Esophagus squamous epithelium (tissue), 4 donors: ENCODE measurements at regions not wholly inside any gene's neighbourhood (a gene's known extent, or its start where the extent isn't known, plus 50 kb on each side); places are given as distances from the start of the nearest gene placed in this dataset.

Experiments
- POLR2A ChIP-seq, 4 donors: fragments of 450-650 bp; IDR thresholded peaks; one replicate each; pipeline ENCODE4 v1.6.1; 2017; ENCODE audit warnings: antibody characterized with exemption in 4 of 4, mild to moderate bottlenecking in 4 of 4, moderate library complexity in 3 of 4
- TF ChIP-seq, protein P1 (sequence below), 6 experiments: fragments of 450-650 bp in 4 of 6; fragments of 200-600 bp in 2 of 6; sonication (generic) in 2 of 6; IDR thresholded peaks; one replicate each; pipeline ENCODE4 v1.5.1; 2016 to 2019; ENCODE audit warnings: antibody characterized with exemption in 6 of 6, mild to moderate bottlenecking in 4 of 6, moderate library complexity in 4 of 6

DNA sequence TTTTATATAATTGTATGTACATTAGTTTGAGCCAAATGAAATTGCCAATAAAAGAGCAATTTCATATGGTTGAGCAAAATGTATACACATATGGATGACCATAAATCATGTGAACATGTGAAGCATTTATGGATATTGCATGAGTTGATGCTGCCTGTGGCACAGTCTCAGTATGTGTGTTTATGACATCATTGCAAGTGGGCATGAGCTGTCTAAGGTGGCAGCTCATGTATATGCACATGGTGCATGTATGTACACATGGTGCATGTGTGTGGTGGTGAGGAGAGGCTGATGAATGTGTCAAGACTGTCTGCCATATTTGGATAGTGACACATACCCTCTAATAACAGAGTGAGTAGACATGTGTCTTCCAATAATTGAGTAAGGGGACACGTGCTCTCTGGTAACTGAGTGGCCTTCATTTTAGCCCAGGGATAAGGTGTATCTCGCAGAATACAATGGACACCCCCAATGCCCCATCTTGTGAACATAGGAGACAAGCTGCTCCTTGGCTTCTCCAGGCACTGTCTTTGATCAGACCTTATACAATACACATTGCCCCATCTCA lies 208.8 kb downstream of the DHX35 start:
- TF ChIP-seq, protein P1, sequence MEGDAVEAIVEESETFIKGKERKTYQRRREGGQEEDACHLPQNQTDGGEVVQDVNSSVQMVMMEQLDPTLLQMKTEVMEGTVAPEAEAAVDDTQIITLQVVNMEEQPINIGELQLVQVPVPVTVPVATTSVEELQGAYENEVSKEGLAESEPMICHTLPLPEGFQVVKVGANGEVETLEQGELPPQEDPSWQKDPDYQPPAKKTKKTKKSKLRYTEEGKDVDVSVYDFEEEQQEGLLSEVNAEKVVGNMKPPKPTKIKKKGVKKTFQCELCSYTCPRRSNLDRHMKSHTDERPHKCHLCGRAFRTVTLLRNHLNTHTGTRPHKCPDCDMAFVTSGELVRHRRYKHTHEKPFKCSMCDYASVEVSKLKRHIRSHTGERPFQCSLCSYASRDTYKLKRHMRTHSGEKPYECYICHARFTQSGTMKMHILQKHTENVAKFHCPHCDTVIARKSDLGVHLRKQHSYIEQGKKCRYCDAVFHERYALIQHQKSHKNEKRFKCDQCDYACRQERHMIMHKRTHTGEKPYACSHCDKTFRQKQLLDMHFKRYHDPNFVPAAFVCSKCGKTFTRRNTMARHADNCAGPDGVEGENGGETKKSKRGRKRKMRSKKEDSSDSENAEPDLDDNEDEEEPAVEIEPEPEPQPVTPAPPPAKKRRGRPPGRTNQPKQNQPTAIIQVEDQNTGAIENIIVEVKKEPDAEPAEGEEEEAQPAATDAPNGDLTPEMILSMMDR (IDR thresholded peaks at IDR 0.05): no peak
- no peak for TF ChIP-seq POLR2A (IDR thresholded peaks at IDR 0.05)
